HL-60 (cell line): ENCODE measurements at regions not wholly inside any gene's neighbourhood (a gene's known extent, or its start where the extent isn't known, plus 50 kb on each side); places are given as distances from the start of the nearest gene placed in this dataset.

Source experiments
- POLR2AphosphoS5 ChIP-seq: IDR thresholded peaks from 2 replicates; pipeline ENCODE4 v1.6.1; 2012; ENCODE audit warnings: low read depth
- SPI1 ChIP-seq: IDR thresholded peaks from 2 replicates; pipeline ENCODE4 v1.6.1; 2012; ENCODE audit warnings: low read depth, mild to moderate bottlenecking, borderline replicate concordance

DNA sequence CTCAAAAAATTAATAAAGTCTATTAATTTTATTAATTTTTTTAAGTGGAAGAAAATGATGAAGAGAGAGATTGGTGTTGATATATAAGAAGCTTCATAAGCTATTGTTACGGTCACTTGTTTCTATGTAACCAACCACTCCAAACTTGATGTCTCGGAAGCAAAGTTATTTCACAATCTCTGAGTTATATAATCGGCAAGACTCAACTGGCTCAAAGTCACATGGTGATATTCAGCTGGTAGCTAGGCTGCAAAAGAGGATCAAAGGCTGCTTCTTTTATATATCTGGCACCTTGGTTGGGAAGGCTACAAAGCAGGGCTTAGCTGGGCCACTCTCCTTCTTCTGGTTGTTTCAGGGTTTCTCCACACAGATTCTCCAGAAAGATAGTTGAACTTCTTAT, 245.1 kb upstream of the ARHGAP42 start:
- TF ChIP-seq POLR2AphosphoS5 (no peak), SPI1 (no peak)
